GM18870 (cell line): ENCODE measurements at regions not wholly inside any gene's neighbourhood (a gene's known extent, or its start where the extent isn't known, plus 50 kb on each side); places are given as distances from the start of the nearest gene placed in this dataset.
"Not testable (repeated sequence)": the region's sequence is repeated elsewhere in the genome, so short reads cannot be mapped to it uniquely, and the experiment has no call there.

Experiments used
- ATAC-seq: cut with Tn5 transposase; IDR thresholded peaks from one replicate; pipeline ENCODE4 v1.9.1; 2021; ENCODE audit warnings: moderate library complexity; ENCODE audit not compliant: unreplicated experiment

- ATAC-seq = no peak
Measured at GRCh38 chr7:21304808-21305375, 123.0 kb upstream of the SP4 start.

- ATAC-seq = peak; percentile 67
Measured at GRCh38 chr7:21305455-21306235, 122.2 kb upstream of the SP4 start.

- no peak for ATAC-seq
Measured at GRCh38 chr7:21314954-21315353, 112.9 kb upstream of the SP4 start.

- ATAC-seq = no peak
Measured at GRCh38 chr7:21317966-21318915, 109.6 kb upstream of the SP4 start.

- ATAC-seq = no peak
Measured at GRCh38 chr7:21318916-21319270, 109.0 kb upstream of the SP4 start.

GRCh38 chr7:21326241-21326640, 101.6 kb upstream of the SP4 start:
- ATAC-seq = no peak

- no peak for ATAC-seq
Measured at GRCh38 chr7:21326921-21327320, 101.0 kb upstream of the SP4 start.

- ATAC-seq = no peak
Measured at GRCh38 chr7:21327422-21328409, 100.2 kb upstream of the SP4 start.

GRCh38 chr7:21330462-21331178, 97.3 kb upstream of the SP4 start:
- no peak for ATAC-seq

GRCh38 chr7:21334906-21335305, 93.0 kb upstream of the SP4 start:
- ATAC-seq = no peak

- ATAC-seq = no peak
Measured at GRCh38 chr7:21336743-21337142, 91.1 kb upstream of the SP4 start.

- ATAC-seq = no peak
Measured at GRCh38 chr7:21338728-21339164, 89.1 kb upstream of the SP4 start.

- not testable (repeated sequence) for ATAC-seq
Measured at GRCh38 chr7:21344900-21345299, 83.0 kb upstream of the SP4 start.

- no peak for ATAC-seq
Measured at GRCh38 chr7:21345361-21345760, 82.5 kb upstream of the SP4 start.

- ATAC-seq = no peak
Measured at GRCh38 chr7:21346297-21346696, 81.6 kb upstream of the SP4 start.

- ATAC-seq = peak; percentile 86
Measured at GRCh38 chr7:21352540-21353387, 75.1 kb upstream of the SP4 start.

GRCh38 chr7:21353388-21353780, 74.5 kb upstream of the SP4 start:
- ATAC-seq = no peak

GRCh38 chr7:21354284-21354683, 73.6 kb upstream of the SP4 start:
- no peak for ATAC-seq

GRCh38 chr7:21355406-21355874, 72.4 kb upstream of the SP4 start:
- peak; percentile 87 for ATAC-seq
